ENCODE measurements at regions not wholly inside any gene's neighbourhood (a gene's known extent, or its start where the extent isn't known, plus 50 kb on each side); places are given as distances from the start of the nearest gene placed in this dataset.

GRCh38 chr14:65252482-65253255 is 150.4 kb upstream of the MAX start:
- TF ChIP-seq, protein P1, sequence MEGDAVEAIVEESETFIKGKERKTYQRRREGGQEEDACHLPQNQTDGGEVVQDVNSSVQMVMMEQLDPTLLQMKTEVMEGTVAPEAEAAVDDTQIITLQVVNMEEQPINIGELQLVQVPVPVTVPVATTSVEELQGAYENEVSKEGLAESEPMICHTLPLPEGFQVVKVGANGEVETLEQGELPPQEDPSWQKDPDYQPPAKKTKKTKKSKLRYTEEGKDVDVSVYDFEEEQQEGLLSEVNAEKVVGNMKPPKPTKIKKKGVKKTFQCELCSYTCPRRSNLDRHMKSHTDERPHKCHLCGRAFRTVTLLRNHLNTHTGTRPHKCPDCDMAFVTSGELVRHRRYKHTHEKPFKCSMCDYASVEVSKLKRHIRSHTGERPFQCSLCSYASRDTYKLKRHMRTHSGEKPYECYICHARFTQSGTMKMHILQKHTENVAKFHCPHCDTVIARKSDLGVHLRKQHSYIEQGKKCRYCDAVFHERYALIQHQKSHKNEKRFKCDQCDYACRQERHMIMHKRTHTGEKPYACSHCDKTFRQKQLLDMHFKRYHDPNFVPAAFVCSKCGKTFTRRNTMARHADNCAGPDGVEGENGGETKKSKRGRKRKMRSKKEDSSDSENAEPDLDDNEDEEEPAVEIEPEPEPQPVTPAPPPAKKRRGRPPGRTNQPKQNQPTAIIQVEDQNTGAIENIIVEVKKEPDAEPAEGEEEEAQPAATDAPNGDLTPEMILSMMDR (IDR thresholded peaks at IDR 0.05; ENCODE audit: insufficient read depth, low read length, poor library complexity, severe bottlenecking), result no peak
- TF ChIP-seq EZH2phosphoT487 (conservative IDR thresholded peaks at IDR 0.05; ENCODE audit: low read length), result no peak

Data from SU-DHL-6 (cell line).